ENCODE measurements at regions not wholly inside any gene's neighbourhood (a gene's known extent, or its start where the extent isn't known, plus 50 kb on each side); places are given as distances from the start of the nearest gene placed in this dataset.

- DNase-seq = no peak
Measured at GRCh38 chr2:236748801-236749200, 179.2 kb downstream of the ACKR3 start.

DNA sequence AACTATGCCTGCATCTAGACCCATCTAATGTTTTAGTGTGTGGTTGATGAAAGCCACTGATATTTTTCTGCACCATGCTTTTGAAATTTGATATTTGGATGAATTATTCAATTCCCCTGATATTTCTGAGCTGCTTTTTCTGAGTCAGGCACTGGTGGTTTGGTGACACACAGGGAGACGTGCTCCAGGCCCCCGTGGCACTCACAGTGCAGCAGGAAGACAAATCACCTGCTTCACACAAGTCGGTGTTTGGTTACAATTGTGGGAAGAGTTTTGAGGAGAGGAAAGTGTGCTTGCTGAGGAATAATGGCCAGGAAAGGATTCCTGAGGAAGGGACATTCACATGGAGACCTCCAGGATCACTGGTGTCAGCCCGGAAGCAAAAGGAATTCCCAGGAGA, 179.7 kb downstream of the ACKR3 start:
- no peak for DNase-seq

- DNase-seq = no peak
Measured at GRCh38 chr2:236752096-236752495, 182.5 kb downstream of the ACKR3 start.

DNA sequence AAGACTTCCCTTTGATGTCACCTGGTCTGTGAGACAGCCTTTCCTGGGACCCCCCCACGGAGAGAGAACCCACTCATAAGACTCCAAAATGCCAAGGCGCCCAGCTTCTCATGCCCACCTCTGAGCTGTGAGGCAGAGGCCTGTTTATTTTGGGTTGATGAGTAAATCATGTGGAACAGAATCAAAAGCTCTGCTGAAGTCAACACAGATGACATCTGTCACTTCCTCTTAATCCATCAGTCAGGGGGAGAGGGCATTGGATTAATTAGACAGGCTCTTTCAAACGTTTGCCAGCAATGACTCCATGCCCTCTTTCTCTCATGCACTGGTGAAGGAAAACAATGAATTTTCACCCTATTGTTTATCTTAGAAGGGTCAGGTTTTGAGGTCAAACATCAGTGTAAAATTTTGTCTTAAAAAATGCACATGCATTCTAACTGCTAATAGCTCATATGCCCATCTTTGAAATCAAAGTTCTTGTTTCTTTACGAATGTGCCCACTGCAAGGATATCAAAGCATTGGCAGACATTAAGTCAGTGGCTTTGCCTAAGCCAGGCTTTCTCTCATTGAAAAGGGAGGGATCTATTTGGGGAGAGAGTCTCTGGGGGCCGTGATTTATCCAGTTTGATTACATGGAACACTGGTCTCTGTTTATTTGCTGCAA, 184.1 kb downstream of the ACKR3 start:
- DNase-seq = no peak

- DNase-seq = no peak
Measured at GRCh38 chr2:236754271-236754944, 184.8 kb downstream of the ACKR3 start.

DNA sequence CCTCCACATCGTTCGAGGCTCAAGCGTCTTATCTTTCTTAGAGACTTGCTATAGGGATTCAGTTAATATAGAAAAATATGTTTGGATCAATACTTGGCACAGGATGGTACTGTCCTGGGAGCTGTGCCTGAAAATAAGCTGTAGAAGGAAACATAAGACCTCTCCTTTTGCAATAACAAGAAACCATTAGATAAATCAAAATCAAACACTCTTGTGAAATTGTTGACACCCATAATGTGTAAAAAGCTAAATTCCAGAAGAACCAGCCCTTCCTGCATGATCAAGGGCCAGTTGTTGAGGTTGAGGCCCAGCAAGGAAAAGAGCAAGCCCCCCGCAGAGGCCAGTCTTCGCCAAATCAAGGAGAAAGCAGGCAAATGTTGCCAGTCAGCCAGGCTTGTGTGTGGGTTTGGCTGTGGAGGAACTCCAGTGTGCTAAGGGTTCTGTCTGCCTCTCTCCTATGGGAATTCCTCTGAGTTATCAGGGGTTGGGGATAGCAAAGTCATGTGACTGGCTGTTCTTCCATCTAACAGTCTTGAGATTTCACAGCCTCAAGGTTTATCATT, 185.7 kb downstream of the ACKR3 start:
- no peak for DNase-seq

DNA sequence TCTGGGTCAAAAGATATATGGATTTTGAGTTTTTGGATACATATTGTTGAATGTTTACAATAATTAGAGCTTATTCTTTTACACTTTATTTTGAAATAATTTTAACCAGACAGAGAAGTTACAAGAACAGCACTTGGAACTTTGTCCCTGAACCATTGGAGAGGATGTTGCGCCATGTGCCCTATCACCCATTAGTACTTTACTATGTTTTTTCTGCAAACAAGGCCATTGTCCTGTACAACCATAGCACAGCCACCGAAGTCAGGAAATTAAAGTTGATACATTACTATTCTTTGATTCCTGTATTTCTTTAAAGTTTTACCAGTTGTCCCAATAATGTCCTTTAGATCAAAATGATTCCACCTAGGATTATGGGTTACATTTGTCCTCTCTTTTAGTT, 188.8 kb downstream of the ACKR3 start:
- no peak for DNase-seq

GRCh38 chr2:236760246-236760645, 190.6 kb downstream of the ACKR3 start:
- DNase-seq = no peak

GRCh38 chr2:236761358-236761757, 191.7 kb downstream of the ACKR3 start:
- DNase-seq = no peak

DNA sequence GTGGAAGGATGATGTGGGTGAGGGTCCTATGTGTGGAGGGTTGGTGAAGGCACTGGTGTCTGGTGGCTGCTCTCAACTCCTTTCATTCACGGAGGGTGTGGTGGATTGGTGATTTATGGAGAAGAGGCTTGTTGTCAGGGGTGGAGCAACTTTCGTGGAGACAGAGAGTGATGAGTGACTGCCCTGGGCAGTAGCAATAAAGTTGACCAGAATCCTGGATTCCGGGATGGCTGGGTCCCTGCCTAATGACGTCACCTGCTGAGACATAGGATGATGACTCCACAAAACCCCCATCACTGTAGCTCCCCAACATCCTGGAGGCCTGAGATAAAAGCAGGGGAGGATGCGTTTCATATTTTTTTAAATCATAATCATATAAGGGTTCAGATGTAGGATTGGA, 193.0 kb downstream of the ACKR3 start:
- DNase-seq = no peak

DNA sequence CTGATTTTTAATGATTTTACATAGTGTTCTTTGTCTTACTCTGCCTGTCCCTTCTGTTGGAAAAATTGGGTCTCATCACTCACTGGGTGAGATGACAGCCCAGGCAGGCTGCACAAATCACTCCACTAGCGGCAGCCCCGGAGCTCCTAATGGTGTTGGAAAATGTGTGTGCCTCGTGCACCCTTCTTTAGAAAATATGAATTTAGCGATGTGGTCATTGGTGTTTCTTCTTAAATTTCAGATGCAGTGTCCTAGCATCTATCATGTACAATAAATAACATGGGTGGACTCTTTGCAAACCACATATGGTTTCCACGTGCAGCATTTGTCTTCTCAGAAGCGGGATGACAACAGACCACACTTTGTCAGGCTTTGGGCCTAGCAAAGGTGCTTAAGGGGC, 194.2 kb downstream of the ACKR3 start:
- no peak for DNase-seq

DNA sequence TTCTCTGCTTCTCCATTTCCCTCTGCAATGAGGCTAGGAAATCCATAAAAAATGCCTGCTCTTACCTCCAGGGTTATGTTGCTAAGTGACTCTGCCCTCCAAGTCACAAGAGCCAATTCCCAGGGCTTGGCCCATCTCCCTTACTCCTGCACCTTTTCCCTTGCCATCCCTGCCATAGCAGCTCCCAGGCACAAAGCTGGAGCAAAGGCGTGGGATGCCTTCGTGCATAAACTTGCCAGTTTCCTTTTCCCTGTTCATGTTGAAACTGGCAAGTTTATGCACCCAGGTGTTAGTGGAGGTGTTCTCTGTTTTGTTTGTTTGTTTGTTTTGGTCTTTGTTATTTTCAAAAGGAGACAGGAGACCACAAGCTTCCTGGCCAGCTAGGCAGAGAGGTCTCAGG, 195.1 kb downstream of the ACKR3 start:
- no peak for DNase-seq

- DNase-seq = no peak
Measured at GRCh38 chr2:236765478-236765877, 195.9 kb downstream of the ACKR3 start.

GRCh38 chr2:236766850-236767249, 197.2 kb downstream of the ACKR3 start:
- DNase-seq = no peak

GRCh38 chr2:236767941-236768340, 198.3 kb downstream of the ACKR3 start:
- no peak for DNase-seq

DNA sequence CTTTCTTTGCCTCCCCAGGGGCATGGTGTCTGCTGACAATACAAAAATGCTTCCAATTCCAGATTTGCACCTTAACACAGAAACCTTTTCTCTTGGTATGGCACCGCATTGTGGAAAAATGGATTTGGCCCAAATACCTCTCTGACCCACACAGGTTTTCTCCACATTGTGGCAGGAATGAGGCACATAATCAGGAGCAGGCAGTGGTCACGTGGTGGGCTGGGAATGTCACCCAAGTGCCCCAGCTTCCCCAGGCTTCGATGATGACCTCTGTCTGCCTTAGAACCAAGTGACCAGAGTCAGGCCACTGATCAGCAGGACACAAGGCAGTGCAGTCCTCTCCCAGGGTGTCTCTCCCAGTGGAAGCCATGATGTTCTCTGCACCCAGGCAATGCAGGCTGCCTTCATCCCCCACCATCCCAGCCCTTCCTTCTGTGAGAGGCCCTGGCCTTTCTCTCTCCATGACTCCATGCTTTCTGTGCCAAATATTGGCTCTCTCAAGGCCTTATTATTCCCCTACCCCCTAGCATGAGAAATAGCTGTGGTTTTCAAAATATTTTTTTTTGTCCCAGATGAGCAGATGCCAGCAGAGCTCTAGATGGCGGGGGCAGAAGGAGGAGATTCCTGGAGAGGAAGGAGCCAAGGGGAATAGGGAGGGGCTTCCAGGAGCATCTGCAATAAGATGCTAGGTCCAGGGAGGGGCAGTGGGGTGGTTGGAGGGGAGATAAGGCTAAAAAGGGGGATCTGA, 198.9 kb downstream of the ACKR3 start:
- DNase-seq = no peak

- DNase-seq = no peak
Measured at GRCh38 chr2:236769981-236770671, 200.5 kb downstream of the ACKR3 start.

DNA sequence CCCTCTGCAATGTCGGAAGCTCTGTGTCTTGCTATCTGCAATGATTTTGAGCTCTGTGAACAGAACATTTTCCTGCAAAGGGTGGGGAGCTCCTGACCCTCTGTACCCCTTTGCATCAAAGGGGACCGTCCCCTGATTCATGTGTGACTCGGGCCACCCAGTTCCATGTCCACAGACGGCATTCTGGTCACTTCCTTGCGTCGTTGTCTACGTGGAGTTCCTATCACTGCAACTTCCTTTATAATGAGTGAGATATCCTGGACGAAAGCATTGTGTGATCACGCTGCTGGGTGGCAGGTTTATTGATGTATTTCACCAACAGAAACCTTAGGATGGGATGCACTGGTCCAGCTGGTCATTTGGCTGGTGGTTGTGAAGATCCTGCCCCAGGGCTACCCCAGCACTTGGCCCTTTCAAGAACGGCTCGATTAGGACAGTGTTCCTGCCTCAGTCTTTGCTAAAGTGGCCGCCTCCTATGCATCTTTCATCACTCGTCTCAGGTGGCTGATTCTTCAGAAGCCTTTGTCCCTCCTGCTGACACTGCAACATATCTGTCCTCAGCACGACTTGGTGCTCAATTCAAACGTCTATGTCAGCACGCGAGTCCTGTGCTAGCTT, 202.7 kb downstream of the ACKR3 start:
- no peak for DNase-seq

GRCh38 chr2:236773206-236773605, 203.6 kb downstream of the ACKR3 start:
- DNase-seq = no peak

GRCh38 chr2:236774171-236774570, 204.5 kb downstream of the ACKR3 start:
- DNase-seq = no peak

- no peak for DNase-seq
Measured at GRCh38 chr2:236775511-236775910, 205.9 kb downstream of the ACKR3 start.

DNA sequence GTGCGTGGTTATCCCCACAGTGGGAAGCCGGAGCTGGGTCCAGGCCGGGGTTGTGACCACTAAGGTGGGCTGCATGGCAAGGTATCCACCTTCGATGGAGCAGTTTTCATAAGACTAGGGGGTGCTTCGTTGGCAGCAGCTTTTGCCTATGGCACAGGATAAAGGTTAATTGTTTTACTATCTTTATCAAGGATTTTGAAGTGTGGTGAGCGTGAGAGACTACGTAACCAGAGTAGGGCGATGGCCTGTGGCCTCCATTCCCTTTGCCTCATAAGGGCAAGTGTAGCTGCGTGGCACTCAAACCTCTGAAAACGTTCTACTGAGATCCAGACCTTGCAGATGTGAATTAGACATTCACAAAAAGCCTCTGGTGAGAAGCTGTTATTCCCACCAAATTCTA, 206.6 kb downstream of the ACKR3 start:
- no peak for DNase-seq
